ENCODE measurements at regions not wholly inside any gene's neighbourhood (a gene's known extent, or its start where the extent isn't known, plus 50 kb on each side); places are given as distances from the start of the nearest gene placed in this dataset.

DNA sequence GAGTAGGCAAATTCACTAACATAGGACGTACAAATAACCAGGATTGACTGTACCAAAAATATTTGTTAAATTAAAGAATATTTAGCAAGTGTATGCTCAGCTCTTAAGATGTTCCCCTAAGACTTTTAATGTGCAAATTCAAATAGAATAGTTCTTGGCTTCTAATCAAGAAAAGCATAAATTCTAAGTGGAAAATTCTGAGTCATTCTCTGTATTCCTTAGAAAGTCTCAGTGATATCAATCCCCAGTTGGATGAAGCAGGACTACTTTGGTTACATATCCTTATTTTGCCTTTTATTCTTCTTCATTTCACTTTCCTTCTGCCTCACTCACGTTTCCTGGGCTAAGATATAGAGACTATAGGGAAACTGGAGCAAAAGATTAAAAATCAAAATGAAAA, 130.2 kb downstream of the IFI44 start:
- TF ChIP-seq Cebpa-rat (IDR thresholded peaks at IDR 0.05): no peak
- no peak overlapping the region for H3K27ac ChIP-seq

DNA sequence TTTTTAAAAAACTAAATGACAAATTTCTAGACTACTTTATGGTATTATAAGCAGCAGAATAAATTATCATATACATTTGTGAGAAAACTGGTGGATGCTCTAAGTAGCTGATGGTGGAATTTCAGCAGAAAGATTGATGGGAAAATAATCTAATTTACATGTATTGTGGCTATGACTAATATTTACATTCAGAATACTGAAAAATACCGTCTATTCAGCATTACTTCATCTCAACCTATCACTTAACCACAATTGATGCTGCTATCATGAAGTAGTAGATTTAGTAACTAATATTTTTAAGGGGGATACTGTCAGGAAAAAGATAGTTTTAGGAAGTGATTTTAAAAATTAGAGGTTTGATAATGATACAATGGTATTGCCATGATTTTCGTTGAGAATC, 137.9 kb downstream of the IFI44 start:
- H3K9ac ChIP-seq: no peak overlapping the region
- H3K27me3 ChIP-seq: no peaks in the 10 kb centered on the region
- H3K4me2 ChIP-seq: no peak overlapping the region
- H3K27ac ChIP-seq: no peak overlapping the region
- H3K4me3 ChIP-seq: no peak overlapping the region
- H3K9me3 ChIP-seq (replicated peaks in 1 of 11): no peaks in the 10 kb centered on the region
- H3K4me1 ChIP-seq: no peaks in the 10 kb centered on the region
- H4K20me1 ChIP-seq: no peaks in the 10 kb centered on the region
- TF ChIP-seq Cebpa-rat (IDR thresholded peaks at IDR 0.05): no peak
- no peaks in the 10 kb centered on the region for H3K36me3 ChIP-seq

More for the DNA sequence above, 130.2 kb downstream of the IFI44 start:
- Histone ChIP-seq H4K20me1 (no peaks in the 10 kb centered on the region), H3K4me2 (no peak overlapping the region), H3K4me3 (no peak overlapping the region), H3K9ac (no peak overlapping the region), H3K4me1 (no peaks in the 10 kb centered on the region), H3K36me3 (no peaks in the 10 kb centered on the region), H3K27me3 (no peaks in the 10 kb centered on the region), H3K9me3 (replicated peaks in 1 of 11) (no peaks in the 10 kb centered on the region)

- Histone ChIP-seq H3K9me3 (replicated peaks in 1 of 11) (no peaks in the 10 kb centered on the region), H3K9ac (no peak overlapping the region), H4K20me1 (no peaks in the 10 kb centered on the region), H3K4me1 (no peaks in the 10 kb centered on the region), H3K36me3 (no peaks in the 10 kb centered on the region), H3K27ac (no peak overlapping the region), H3K27me3 (no peaks in the 10 kb centered on the region), H3K4me2 (no peak overlapping the region), H3K4me3 (no peak overlapping the region)
- no peak for TF ChIP-seq Cebpa-rat (IDR thresholded peaks at IDR 0.05)
These were observed 140.5 kb downstream of the IFI44 start for GRCh38 chr1:78790174-78790573.

DNA sequence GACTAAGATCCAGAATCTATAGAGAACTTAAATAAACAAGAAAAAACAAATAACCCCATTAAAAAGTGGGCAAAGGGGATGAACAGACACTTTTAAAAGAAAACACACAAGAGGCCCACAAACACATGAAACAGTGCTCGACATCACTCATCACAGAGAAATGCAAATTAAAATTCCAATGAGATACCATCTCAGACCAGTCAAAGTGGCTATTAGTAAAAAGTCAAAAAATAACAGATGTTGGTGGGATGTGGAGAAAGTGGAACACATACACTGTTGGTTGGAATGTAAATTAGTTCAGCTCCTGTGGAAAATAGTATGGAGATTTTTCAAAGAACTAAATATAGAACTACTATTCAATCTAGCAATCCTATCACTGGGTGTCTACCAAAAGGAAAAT, 143.1 kb downstream of the IFI44 start:
- Histone ChIP-seq H3K36me3 (no peaks in the 10 kb centered on the region), H3K4me1 (no peaks in the 10 kb centered on the region), H3K4me2 (no peak overlapping the region), H3K9me3 (replicated peaks in 1 of 11) (no peaks in the 10 kb centered on the region), H4K20me1 (no peaks in the 10 kb centered on the region), H3K27ac (no peak overlapping the region), H3K9ac (no peak overlapping the region), H3K4me3 (no peak overlapping the region), H3K27me3 (no peaks in the 10 kb centered on the region)
- TF ChIP-seq Cebpa-rat (IDR thresholded peaks at IDR 0.05): no peak

- no peak for TF ChIP-seq Cebpa-rat (IDR thresholded peaks at IDR 0.05)
- H4K20me1 ChIP-seq: no peaks in the 10 kb centered on the region
- no peak overlapping the region for H3K4me2 ChIP-seq
- no peak overlapping the region for H3K27ac ChIP-seq
- H3K4me3 ChIP-seq: no peak overlapping the region
- no peaks in the 10 kb centered on the region for H3K9me3 ChIP-seq (replicated peaks in 1 of 11)
- no peaks in the 10 kb centered on the region for H3K36me3 ChIP-seq
- no peaks in the 10 kb centered on the region for H3K27me3 ChIP-seq
- H3K9ac ChIP-seq: no peak overlapping the region
- no peaks in the 10 kb centered on the region for H3K4me1 ChIP-seq
These were observed 147.6 kb downstream of the IFI44 start for GRCh38 chr1:78797108-78797781.

- H3K4me3 ChIP-seq: no peak overlapping the region
- no peaks in the 10 kb centered on the region for H3K4me1 ChIP-seq
- H3K4me2 ChIP-seq: no peak overlapping the region
- TF ChIP-seq Cebpa-rat (IDR thresholded peaks at IDR 0.05): no peak
- no peak overlapping the region for H3K27ac ChIP-seq
- no peaks in the 10 kb centered on the region for H3K27me3 ChIP-seq
- H4K20me1 ChIP-seq: no peaks in the 10 kb centered on the region
- no peak overlapping the region for H3K9ac ChIP-seq
- H3K9me3 ChIP-seq (replicated peaks in 1 of 11): no peaks in the 10 kb centered on the region
- no peaks in the 10 kb centered on the region for H3K36me3 ChIP-seq
These were observed 150.3 kb downstream of the IFI44 start for GRCh38 chr1:78799926-78800325.

GRCh38 chr1:78814176-78814575, 164.5 kb downstream of the IFI44 start:
- Histone ChIP-seq H3K9me3 (replicated peaks in 1 of 11) (no peaks in the 10 kb centered on the region), H3K4me1 (no peaks in the 10 kb centered on the region), H3K4me3 (no peak overlapping the region)

GRCh38 chr1:78825561-78825960, 175.9 kb downstream of the IFI44 start:
- no peaks in the 10 kb centered on the region for H3K27me3 ChIP-seq
- no peak for TF ChIP-seq Cebpa-rat (IDR thresholded peaks at IDR 0.05)
- no peak overlapping the region for H3K4me3 ChIP-seq
- H3K36me3 ChIP-seq: no peaks in the 10 kb centered on the region
- no peaks in the 10 kb centered on the region for H4K20me1 ChIP-seq
- H3K4me2 ChIP-seq: no peak overlapping the region
- H3K27ac ChIP-seq: no peak overlapping the region
- no peaks in the 10 kb centered on the region for H3K4me1 ChIP-seq
- peaks cover 0 to 4% (median 0%) of the 10 kb centered on the region in 11 experiments; a peak in 1 of 22 replicates for H3K9me3 ChIP-seq (replicated peaks in 1 of 11)
- H3K9ac ChIP-seq: no peak overlapping the region

More at GRCh38 chr1:78814176-78814575, 164.5 kb downstream of the IFI44 start:
- Histone ChIP-seq H3K4me2 (no peak overlapping the region), H3K9ac (no peak overlapping the region), H4K20me1 (no peaks in the 10 kb centered on the region), H3K27ac (no peak overlapping the region), H3K36me3 (no peaks in the 10 kb centered on the region), H3K27me3 (no peaks in the 10 kb centered on the region)
- TF ChIP-seq Cebpa-rat (IDR thresholded peaks at IDR 0.05): no peak

GRCh38 chr1:78829644-78830043, 176.9 kb downstream of the ADGRL4 start:
- no peak for TF ChIP-seq Cebpa-rat (IDR thresholded peaks at IDR 0.05)
- Histone ChIP-seq H3K9ac (no peak overlapping the region), H3K27ac (no peak overlapping the region), H3K4me2 (no peak overlapping the region), H3K27me3 (no peaks in the 10 kb centered on the region), H3K9me3 (replicated peaks in 1 of 11) (no peaks in the 10 kb centered on the region), H3K4me1 (peaks cover 0 to 17% (median 0%) of the 10 kb centered on the region in 10 experiments; a peak in 7 of 20 replicates), H3K4me3 (no peak overlapping the region), H4K20me1 (no peaks in the 10 kb centered on the region), H3K36me3 (no peaks in the 10 kb centered on the region)

- no peak overlapping the region for H3K27ac ChIP-seq
- no peaks in the 10 kb centered on the region for H4K20me1 ChIP-seq
- no peaks in the 10 kb centered on the region for H3K9me3 ChIP-seq (replicated peaks in 1 of 11)
- H3K36me3 ChIP-seq: no peaks in the 10 kb centered on the region
- H3K9ac ChIP-seq: no peak overlapping the region
- no peak overlapping the region for H3K4me2 ChIP-seq
- no peaks in the 10 kb centered on the region for H3K27me3 ChIP-seq
- peaks cover 0 to 17% (median 0%) of the 10 kb centered on the region in 10 experiments; a peak in 7 of 20 replicates for H3K4me1 ChIP-seq
- no peak overlapping the region for H3K4me3 ChIP-seq
- TF ChIP-seq Cebpa-rat (IDR thresholded peaks at IDR 0.05): no peak
These were observed 176.2 kb downstream of the ADGRL4 start for GRCh38 chr1:78830321-78830720.

All from BLaER1 treated with 17β-estradiol and CSF1 and Interleukin-3, amounts not matched to agents 10 nM and 100 nM (cell line).